ENCODE measurements at regions not wholly inside any gene's neighbourhood (a gene's known extent, or its start where the extent isn't known, plus 50 kb on each side); places are given as distances from the start of the nearest gene placed in this dataset.

- no peaks in the 10 kb centered on the region for H3K36me3 ChIP-seq
- no peak for TF ChIP-seq CTCF (IDR thresholded peaks at IDR 0.05)
- H3K4me1 ChIP-seq (ENCODE audit: control insufficient read depth in 1 of 2, insufficient read depth in 1 of 2, low read depth in 1 of 2, low read length in 1 of 2), result peaks cover 8 to 12% of the 10 kb centered on the region in 2 experiments
- no peaks in the 10 kb centered on the region for H3K27me3 ChIP-seq
- H3K9me3 ChIP-seq, result no peaks in the 10 kb centered on the region
- no peak overlapping the region for H3K27ac ChIP-seq
- H3K4me3 ChIP-seq (ENCODE audit: low read depth in 1 of 2, low read length in 1 of 2), result no peak overlapping the region
Observed at GRCh38 chr4:15153662-15154061, 151.4 kb downstream of the CPEB2 start.

GRCh38 chr4:15158406-15159091 is 156.3 kb downstream of the CPEB2 start:
- H3K9me3 ChIP-seq, result no peaks in the 10 kb centered on the region
- no peak overlapping the region for H3K4me3 ChIP-seq (ENCODE audit: low read depth in 1 of 2, low read length in 1 of 2)
- TF ChIP-seq CTCF (IDR thresholded peaks at IDR 0.05), result no peak
- peaks cover 0 to 4% of the 10 kb centered on the region in 2 experiments for H3K4me1 ChIP-seq (ENCODE audit: control insufficient read depth in 1 of 2, insufficient read depth in 1 of 2, low read depth in 1 of 2, low read length in 1 of 2)
- no peak overlapping the region for H3K27ac ChIP-seq
- H3K27me3 ChIP-seq, result no peaks in the 10 kb centered on the region
- H3K36me3 ChIP-seq, result no peaks in the 10 kb centered on the region

- Histone ChIP-seq H3K4me1 (ENCODE audit: control insufficient read depth in 1 of 2, insufficient read depth in 1 of 2, low read depth in 1 of 2, low read length in 1 of 2) (no peaks in the 10 kb centered on the region), H3K27ac (no peak overlapping the region), H3K9me3 (no peaks in the 10 kb centered on the region), H3K27me3 (no peaks in the 10 kb centered on the region), H3K36me3 (no peaks in the 10 kb centered on the region), H3K4me3 (ENCODE audit: low read depth in 1 of 2, low read length in 1 of 2) (no peak overlapping the region)
- TF ChIP-seq CTCF (IDR thresholded peaks at IDR 0.05), result no peak
Observed at GRCh38 chr4:15159477-15160019, 157.3 kb downstream of the CPEB2 start.

GRCh38 chr4:15161439-15161838 is 159.2 kb downstream of the CPEB2 start:
- Histone ChIP-seq H3K27ac (no peak overlapping the region), H3K4me1 (ENCODE audit: control insufficient read depth in 1 of 2, insufficient read depth in 1 of 2, low read depth in 1 of 2, low read length in 1 of 2) (no peaks in the 10 kb centered on the region), H3K36me3 (no peaks in the 10 kb centered on the region), H3K9me3 (no peaks in the 10 kb centered on the region), H3K4me3 (ENCODE audit: low read depth in 1 of 2, low read length in 1 of 2) (no peak overlapping the region), H3K27me3 (no peaks in the 10 kb centered on the region)
- no peak for TF ChIP-seq CTCF (IDR thresholded peaks at IDR 0.05)

- Histone ChIP-seq H3K36me3 (no peaks in the 10 kb centered on the region), H3K27me3 (no peaks in the 10 kb centered on the region), H3K9me3 (no peaks in the 10 kb centered on the region), H3K4me3 (ENCODE audit: low read depth in 1 of 2, low read length in 1 of 2) (no peak overlapping the region), H3K27ac (no peak overlapping the region), H3K4me1 (ENCODE audit: control insufficient read depth in 1 of 2, insufficient read depth in 1 of 2, low read depth in 1 of 2, low read length in 1 of 2) (no peaks in the 10 kb centered on the region)
- TF ChIP-seq CTCF (IDR thresholded peaks at IDR 0.05), result no peak
Observed at GRCh38 chr4:15162046-15162445, 159.8 kb downstream of the CPEB2 start.

Measured in neutrophil (primary cell).